H1 (cell line): ENCODE measurements at regions not wholly inside any gene's neighbourhood (a gene's known extent, or its start where the extent isn't known, plus 50 kb on each side); places are given as distances from the start of the nearest gene placed in this dataset.

ENCODE experiments used
- CTCF ChIA-PET: fragments of 300-600 bp; sonication (Branson Sonifier 250); formaldehyde crosslinking; loops from one replicate; lab custom pipeline; 2021; ENCODE audit not compliant: partially characterized antibody; lab: Charles Lee
- POLR2A ChIA-PET: fragments of 300-600 bp; sonication (Branson Sonifier 250); formaldehyde crosslinking; loops from one replicate; lab custom pipeline; 2021; ENCODE audit warnings: inconsistent platforms; ENCODE audit not compliant: partially characterized antibody; lab: Charles Lee
- DNase-seq, 2 experiments: peaks; one replicate each; pipeline versions ENCODE4 v3.0.0 to v3.0.0-alpha.2; 2010 to 2022; ENCODE audit warnings: low spot score in 2 of 2, low read depth in 1 of 2, mixed read lengths in 1 of 2
- FAIRE-seq: peaks from 2 replicates; lab custom pipeline; 2011; peaks lifted over from hg19 to GRCh38; lab: Jason Lieb, UNC
- H2AFZ ChIP-seq: 2 replicates; pipeline ENCODE4 v1.8.1; 2012; ENCODE audit warnings: low read length, inconsistent platforms
- H2AK5ac ChIP-seq: 2 replicates; pipeline ENCODE4 v1.6.1; 2013; ENCODE audit warnings: low read depth, low read length
- H2BK120ac ChIP-seq: replicated peaks from 2 replicates; pipeline ENCODE3; 2013; ENCODE audit warnings: low read depth, low read length, inconsistent platforms
- H2BK12ac ChIP-seq: 2 replicates; pipeline ENCODE4 v1.6.1; 2013; ENCODE audit warnings: low read depth, low read length
- H2BK15ac ChIP-seq: 2 replicates; pipeline ENCODE4 v1.6.1; 2013; ENCODE audit warnings: low read length
- H2BK20ac ChIP-seq: 2 replicates; pipeline ENCODE4 v1.6.1; 2013; ENCODE audit warnings: low read length
- H2BK5ac ChIP-seq: 2 replicates; pipeline ENCODE4 v1.6.1; 2013; ENCODE audit warnings: low read depth, low read length
- H3K14ac ChIP-seq: 2 replicates; pipeline ENCODE4 v1.6.1; 2013; ENCODE audit warnings: inconsistent platforms; ENCODE audit not compliant: insufficient read length
- H3K18ac ChIP-seq: 2 replicates; pipeline ENCODE4 v1.6.1; 2013; ENCODE audit warnings: low read length; ENCODE audit errors: extremely low read depth
- H3K23ac ChIP-seq: 2 replicates; pipeline ENCODE4 v1.6.1; 2013; ENCODE audit warnings: inconsistent platforms; ENCODE audit not compliant: insufficient read length
- H3K23me2 ChIP-seq: 2 replicates; pipeline ENCODE4 v1.6.1; 2013; ENCODE audit warnings: low read depth, low read length
- H3K27ac ChIP-seq: 2 replicates; pipeline ENCODE4 v1.6.1; 2011; ENCODE audit warnings: low read depth, low read length, inconsistent platforms
- H3K27me3 ChIP-seq, 4 experiments: replicated peaks in 1 of 4; 1 replicate in 1 of 4; 2 replicates in 3 of 4; pipeline versions ENCODE4 v1.6.1 to v1.8.1; 2011 to 2013; ENCODE audit warnings: low read length in 3 of 4, mild to moderate bottlenecking in 3 of 4, inconsistent platforms in 2 of 4, mixed read lengths in 2 of 4, moderate library complexity in 1 of 4; ENCODE audit not compliant: control insufficient read depth in 3 of 4, insufficient read depth in 3 of 4; ENCODE audit errors: extremely low read depth in 1 of 4
- H3K36me3 ChIP-seq, 4 experiments: 2 replicates each; pipeline versions ENCODE4 v1.6.1 to v1.8.1; 2011 to 2013; ENCODE audit warnings: mild to moderate bottlenecking in 4 of 4, low read length in 3 of 4, moderate library complexity in 2 of 4, control low read depth in 1 of 4, inconsistent platforms in 1 of 4; ENCODE audit not compliant: insufficient read depth in 4 of 4, control insufficient read depth in 2 of 4
- H3K4ac ChIP-seq: replicated peaks from 2 replicates; pipeline ENCODE3; 2013; ENCODE audit warnings: low read length, low read depth, mixed read lengths, inconsistent platforms; ENCODE audit not compliant: insufficient read length
- H3K4me1 ChIP-seq, 4 experiments: replicated peaks in 1 of 4; 1 replicate in 1 of 4; 2 replicates in 3 of 4; pipeline versions ENCODE4 v1.6.1 to v1.8.1; 2011 to 2013; ENCODE audit warnings: low read length in 3 of 4, inconsistent platforms in 2 of 4, mixed read lengths in 1 of 4; ENCODE audit not compliant: insufficient read depth in 4 of 4, control insufficient read depth in 3 of 4
- H3K4me2 ChIP-seq, 2 experiments: 2 replicates each; pipeline versions ENCODE4 v1.6.1 to v1.8.1; 2011 to 2013; ENCODE audit warnings: low read depth in 2 of 2, low read length in 2 of 2, control low read depth in 1 of 2, inconsistent platforms in 1 of 2, mild to moderate bottlenecking in 1 of 2; ENCODE audit not compliant: insufficient read depth in 1 of 2
- H3K4me3 ChIP-seq, 4 experiments: fragments of 200-600, 300-600 bp in 1 of 4; sonication (generic), shearing (Covaris generic), sonication (Bioruptor Twin) in 1 of 4; 2 replicates each; pipeline versions ENCODE4 v1.5.1 to v1.8.1; 2011 to 2016; ENCODE audit warnings: low read length in 4 of 4, low read depth in 3 of 4, control low read depth in 2 of 4, inconsistent platforms in 2 of 4, mild to moderate bottlenecking in 2 of 4, mixed read lengths in 1 of 4, moderate library complexity in 1 of 4; ENCODE audit not compliant: insufficient read depth in 2 of 4; ENCODE audit errors: extremely low read depth in 1 of 4
- H3K56ac ChIP-seq: replicated peaks from 2 replicates; pipeline ENCODE3; 2013; ENCODE audit warnings: low read depth, mild to moderate bottlenecking, mixed read lengths, low read length, inconsistent platforms; ENCODE audit not compliant: insufficient read length
- H3K79me1 ChIP-seq: 2 replicates; pipeline ENCODE4 v1.6.1; 2013; ENCODE audit warnings: low read depth, low read length, control low read depth
- H3K79me2 ChIP-seq, 2 experiments: 2 replicates each; pipeline versions ENCODE4 v1.6.1 to v1.8.1; 2012 to 2013; ENCODE audit warnings: low read length in 2 of 2, mild to moderate bottlenecking in 2 of 2, inconsistent platforms in 1 of 2; ENCODE audit not compliant: insufficient read depth in 2 of 2, control insufficient read depth in 1 of 2
- H3K9ac ChIP-seq, 4 experiments: replicated peaks in 1 of 4; 1 replicate in 1 of 4; 2 replicates in 3 of 4; pipeline versions ENCODE4 v1.6.1 to v1.8.1; 2011 to 2013; ENCODE audit warnings: low read depth in 3 of 4, low read length in 3 of 4, control low read depth in 2 of 4, mild to moderate bottlenecking in 2 of 4, moderate library complexity in 2 of 4, inconsistent platforms in 1 of 4; ENCODE audit errors: extremely low read depth in 1 of 4
- H3K9me3 ChIP-seq, 2 experiments: 2 replicates each; pipeline versions ENCODE4 v1.6.1 to v1.8.1; 2012 to 2013; ENCODE audit warnings: mild to moderate bottlenecking in 2 of 2, moderate library complexity in 2 of 2, control low read depth in 1 of 2, inconsistent platforms in 1 of 2, low read depth in 1 of 2, low read length in 1 of 2, mixed read lengths in 1 of 2; ENCODE audit not compliant: insufficient read depth in 2 of 2
- H4K20me1 ChIP-seq, 2 experiments: replicated peaks in 1 of 2; 2 replicates each; pipeline versions ENCODE3 to v1.8.1; 2011 to 2013; ENCODE audit warnings: inconsistent platforms in 2 of 2, low read length in 2 of 2, mild to moderate bottlenecking in 1 of 2; ENCODE audit not compliant: insufficient read depth in 2 of 2, control insufficient read depth in 1 of 2
- H4K5ac ChIP-seq: 2 replicates; pipeline ENCODE4 v1.6.1; 2013; ENCODE audit warnings: low read length, low read depth, mixed read lengths, inconsistent platforms; ENCODE audit not compliant: insufficient read length
- H4K8ac ChIP-seq: 2 replicates; pipeline ENCODE4 v1.8.0; 2013; ENCODE audit warnings: mild to moderate bottlenecking, moderate library complexity, low read length, inconsistent platforms; ENCODE audit not compliant: insufficient read depth; ENCODE audit errors: extremely low read depth
- H4K91ac ChIP-seq: replicated peaks from 2 replicates; pipeline ENCODE3; 2013; ENCODE audit warnings: low read length, mixed read lengths, inconsistent platforms; ENCODE audit not compliant: insufficient read length
- CHD1 ChIP-seq: IDR thresholded peaks from 2 replicates; pipeline ENCODE4 v1.6.1; 2012; ENCODE audit warnings: low read depth, low read length, improper control_type of control experiment
- GTF2F1 ChIP-seq: IDR thresholded peaks from 2 replicates; pipeline ENCODE4 v1.6.1; 2012; ENCODE audit warnings: low read depth, low read length, improper control_type of control experiment, borderline replicate concordance
- RNF2 ChIP-seq: fragments of 200-900, 300-1000 bp; sonication (generic); IDR thresholded peaks from 2 replicates; pipeline ENCODE4 v1.7.1; 2016; ENCODE audit warnings: borderline replicate concordance, low read depth, mild to moderate bottlenecking, antibody characterized with exemption, low read length; ENCODE audit not compliant: poor library complexity, severe bottlenecking; ENCODE audit errors: missing control alignments
- SUZ12 ChIP-seq: fragments of 200-600 bp; sonication (generic); IDR thresholded peaks from 2 replicates; pipeline ENCODE4 v1.6.1; 2012; ENCODE audit warnings: mild to moderate bottlenecking, inconsistent platforms, low read length, moderate library complexity, mixed read lengths
- whole genome bisulfite sequencing, 2 experiments: shearing (Covaris generic) in 1 of 2; methylation state at CpG; one replicate each; pipeline versions ENCODE4 v1.1.6 to v1.1.7; 2013 to 2015; ENCODE audit warnings: low lambda C conversion rate in 2 of 2, mixed read lengths in 2 of 2, inconsistent platforms in 1 of 2, low coverage in 1 of 2, missing lambda C conversion rate in 1 of 2; ENCODE audit not compliant: insufficient replicate concordance in 2 of 2, insufficient coverage in 1 of 2, insufficient read length in 1 of 2; ENCODE audit errors: extremely low coverage in 1 of 2, missing lambda C conversion rate in 1 of 2; 5-methylcytosine and 5-hydroxymethylcytosine counted together

GRCh38 chr17:79165756-79166473 lies 91.3 kb downstream of the ENGASE start:
- no peak overlapping the region for H3K9ac ChIP-seq
- H3K4me2 ChIP-seq: no peak overlapping the region
- H4K91ac ChIP-seq: no peak overlapping the region
- 87% methylated on average over 21 of the region's 24 CpGs; no CpG with 5 or more reads in 1 of the 2 experiments for WGBS, 2 experiments
- H2BK15ac ChIP-seq: no peak overlapping the region
- H3K4me3 ChIP-seq: no peak overlapping the region
- H3K27ac ChIP-seq: no peak overlapping the region
- CTCF ChIA-PET: interaction anchor here (0.8 to 1.9 kb wide), 3 partner anchors 52 to 223 kb away, joined by 3 to 7 read pairs (median 5); no protein-coding TSS in a partner anchor
- H3K23ac ChIP-seq: no peak overlapping the region
- no peaks in the 10 kb centered on the region for H3K9me3 ChIP-seq
- H2BK20ac ChIP-seq: no peak overlapping the region
- H4K8ac ChIP-seq: no peak overlapping the region
- no peak overlapping the region for H4K5ac ChIP-seq
- no peak overlapping the region for H3K4ac ChIP-seq
- H3K36me3 ChIP-seq: no peaks in the 10 kb centered on the region
- no peak overlapping the region for H3K18ac ChIP-seq
- POLR2A ChIA-PET: interaction anchor here (0.9 to 2.5 kb wide), 2 partner anchors 14 to 20 kb away, joined by 3 to 9 read pairs; no protein-coding TSS in a partner anchor
- no peak overlapping the region for H2AK5ac ChIP-seq
- H3K56ac ChIP-seq: no peak overlapping the region
- H4K20me1 ChIP-seq: peaks cover 0 to 7% of the 10 kb centered on the region in 2 experiments
- H3K79me2 ChIP-seq: no peaks in the 10 kb centered on the region
- DNase-seq: no peak
- H2BK5ac ChIP-seq: no peak overlapping the region
- FAIRE-seq: no peak
- no peak overlapping the region for H2BK120ac ChIP-seq
- peaks cover 2% of the 10 kb centered on the region; the same call in 1 of the 2 replicates for H3K23me2 ChIP-seq
- peaks cover 0 to 2% (median 0%) of the 10 kb centered on the region in 4 experiments; a peak in 2 of 7 replicates for H3K4me1 ChIP-seq
- H3K79me1 ChIP-seq: 0 out of 2 replicates have a peak, but pooled peaks cover 2% of the 10 kb centered on the region
- H2AFZ ChIP-seq: no peak overlapping the region
- no peaks in the 10 kb centered on the region for H3K27me3 ChIP-seq
- H3K14ac ChIP-seq: no peak overlapping the region
- H2BK12ac ChIP-seq: no peak overlapping the region
- no peak for TF ChIP-seq SUZ12
- no peak for TF ChIP-seq CHD1
- no peak for TF ChIP-seq RNF2
- no peak for TF ChIP-seq GTF2F1
